Stimulated activated CD4-positive, alpha-beta T cell treated with anti-CD3 and anti-CD28 coated beads, Interleukin-4, amount 100 ng/mL, for 24 hours (primary cell): ENCODE measurements at regions not wholly inside any gene's neighbourhood (a gene's known extent, or its start where the extent isn't known, plus 50 kb on each side); places are given as distances from the start of the nearest gene placed in this dataset.

ENCODE experiments used
- DNase-seq: peaks from one replicate; pipeline ENCODE4 v3.0.0-alpha.2; 2020

DNA sequence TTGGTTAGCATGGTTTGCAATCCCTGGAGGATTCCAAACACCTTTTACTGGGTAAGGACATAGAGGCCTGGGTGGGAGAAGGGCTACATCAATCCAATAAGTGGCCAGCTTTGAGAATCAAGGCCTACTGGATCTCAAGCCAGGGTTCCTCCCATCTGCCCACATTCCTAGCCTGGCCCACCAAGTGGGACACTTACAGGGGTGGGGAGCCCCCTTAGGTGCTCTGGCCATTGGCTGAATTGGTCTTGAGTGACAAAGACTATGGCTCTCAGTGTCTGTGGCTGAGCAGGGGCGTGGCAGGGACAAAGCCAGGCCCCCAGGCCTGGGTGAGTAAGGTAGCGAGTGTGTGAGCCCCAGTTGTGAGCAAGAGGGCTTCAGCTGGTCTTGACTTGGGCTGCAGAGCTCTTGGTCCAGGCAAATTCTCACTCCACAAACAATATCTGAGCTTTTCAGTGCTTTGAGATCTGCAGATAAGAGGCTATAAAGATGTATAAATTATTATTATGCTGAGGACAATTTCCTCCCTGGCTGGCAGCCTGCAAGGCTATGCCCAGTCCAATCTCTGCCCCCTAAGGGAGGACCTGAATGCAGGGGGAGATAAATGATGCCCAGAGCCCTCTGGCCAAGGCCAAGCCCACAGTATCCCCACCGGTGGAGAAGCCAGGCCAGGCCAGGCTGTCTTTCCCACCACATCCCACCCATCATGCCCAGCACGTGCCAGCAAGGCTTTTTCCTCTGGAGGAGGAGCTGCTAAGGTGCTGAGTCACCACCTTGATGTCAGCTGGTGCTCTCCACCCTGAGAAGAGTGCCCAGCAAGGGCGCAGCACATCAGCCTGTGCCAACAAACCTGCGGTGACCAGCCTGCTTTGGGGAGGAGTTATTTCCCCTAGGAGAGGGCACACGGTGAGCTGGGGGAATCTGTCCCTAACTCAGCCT, 80.7 kb upstream of the DUSP5 start:
- no peak for DNase-seq

DNA sequence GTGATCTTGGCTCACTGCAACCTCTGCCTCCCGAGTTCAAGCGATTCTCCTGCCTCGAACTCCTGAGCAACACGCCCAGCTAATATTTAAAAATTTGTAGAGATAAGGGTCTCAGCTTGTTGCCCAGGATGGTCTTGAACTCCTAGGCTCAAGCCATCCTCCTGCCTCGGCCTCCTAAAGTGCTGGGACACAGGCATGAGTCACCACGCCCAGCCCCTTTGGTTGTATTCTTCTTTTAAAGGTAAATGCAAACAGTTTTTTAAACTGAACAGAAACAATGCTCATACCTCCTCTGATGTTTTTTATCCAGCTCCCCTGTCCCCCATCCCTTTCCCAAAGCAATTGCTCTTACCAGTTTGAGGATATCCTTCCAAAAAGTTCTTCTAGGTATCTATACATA, 79.5 kb upstream of the DUSP5 start:
- DNase-seq = no peak

DNA sequence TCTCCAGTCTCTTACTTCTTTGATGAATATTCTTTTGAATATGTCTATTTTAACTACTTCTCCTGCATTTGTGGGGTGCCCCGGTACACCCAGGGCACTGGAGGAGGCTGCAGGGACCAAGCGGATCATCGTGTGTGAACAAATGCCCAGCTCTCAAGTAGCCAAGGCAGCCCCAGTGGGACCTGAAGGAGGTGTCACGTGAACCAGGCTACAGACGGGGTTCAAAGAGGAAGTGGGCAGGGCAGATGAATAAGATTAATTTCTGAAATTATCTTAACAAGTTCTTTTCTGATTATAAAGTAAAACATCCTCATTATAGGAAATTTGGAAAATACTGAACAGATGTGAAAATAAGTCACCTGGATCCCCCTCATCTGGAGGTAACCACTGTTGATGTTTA, 78.4 kb upstream of the DUSP5 start:
- no peak for DNase-seq

DNA sequence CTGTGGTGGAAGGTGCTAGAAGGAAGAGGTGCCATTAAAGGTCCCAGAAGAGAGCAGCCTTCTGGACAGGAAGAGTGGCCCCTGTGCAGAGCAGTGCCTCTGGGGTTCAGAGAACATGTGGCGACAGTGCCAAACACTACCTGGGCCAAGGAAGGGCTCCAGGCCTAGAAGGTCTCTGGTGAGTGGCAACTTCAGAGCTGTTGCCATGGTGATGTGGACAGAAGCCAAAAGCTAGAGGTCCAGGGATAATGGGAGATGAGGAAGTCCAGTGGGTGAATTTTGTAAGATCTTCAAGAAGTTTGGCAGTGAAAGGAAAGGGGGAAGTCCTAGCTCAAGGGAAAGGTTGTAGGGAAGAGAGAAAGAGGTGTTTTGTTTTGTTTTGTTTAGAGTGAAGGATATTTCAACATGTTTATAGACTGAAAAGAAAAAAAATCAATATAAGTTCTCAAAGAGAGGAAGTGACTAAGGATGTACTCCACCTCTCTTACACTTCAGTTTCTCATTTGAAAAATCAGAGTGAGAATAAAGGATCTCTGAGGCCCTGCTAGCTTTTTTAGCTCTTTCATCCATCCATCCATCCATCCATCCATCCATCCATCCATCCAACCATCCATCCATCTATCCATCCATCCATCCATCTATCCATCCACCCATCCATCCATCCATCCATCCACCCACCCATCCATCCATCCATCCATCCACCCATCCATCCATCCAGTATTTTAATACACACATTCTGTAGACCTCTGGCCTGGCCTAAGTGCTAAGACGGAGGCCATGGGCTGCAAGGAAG, 77.1 kb upstream of the DUSP5 start:
- no peak for DNase-seq

DNA sequence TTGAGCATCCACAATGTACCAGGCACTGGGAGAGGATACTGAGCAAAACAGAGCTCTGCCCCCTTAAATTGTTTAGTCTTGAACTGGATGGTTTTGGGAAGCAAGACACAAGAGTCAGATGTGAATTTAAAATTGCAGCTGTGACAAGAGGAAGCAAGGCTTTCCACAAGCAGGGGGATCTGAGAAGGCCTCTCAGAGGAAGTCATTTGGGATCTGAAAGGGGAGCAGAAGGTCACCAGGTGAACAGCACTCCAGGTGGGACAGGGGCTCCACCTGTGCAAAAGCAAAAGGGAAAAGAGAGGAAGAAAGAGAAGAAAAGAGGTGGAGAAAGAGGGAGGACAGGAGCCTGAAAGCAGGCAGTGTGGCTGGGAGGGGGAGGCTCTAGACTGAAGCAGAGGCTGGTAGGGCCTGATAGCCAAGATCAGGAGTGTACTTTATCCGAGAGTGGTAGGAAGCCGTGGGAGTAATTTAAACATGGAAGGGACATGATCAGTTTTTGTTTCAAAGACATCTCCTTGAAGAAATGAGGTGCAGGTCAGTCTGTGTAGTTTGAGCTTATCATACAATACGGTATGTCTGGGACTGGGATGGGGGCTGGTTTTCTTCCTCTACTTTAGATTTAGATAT, 76.1 kb upstream of the DUSP5 start:
- DNase-seq = no peak

DNA sequence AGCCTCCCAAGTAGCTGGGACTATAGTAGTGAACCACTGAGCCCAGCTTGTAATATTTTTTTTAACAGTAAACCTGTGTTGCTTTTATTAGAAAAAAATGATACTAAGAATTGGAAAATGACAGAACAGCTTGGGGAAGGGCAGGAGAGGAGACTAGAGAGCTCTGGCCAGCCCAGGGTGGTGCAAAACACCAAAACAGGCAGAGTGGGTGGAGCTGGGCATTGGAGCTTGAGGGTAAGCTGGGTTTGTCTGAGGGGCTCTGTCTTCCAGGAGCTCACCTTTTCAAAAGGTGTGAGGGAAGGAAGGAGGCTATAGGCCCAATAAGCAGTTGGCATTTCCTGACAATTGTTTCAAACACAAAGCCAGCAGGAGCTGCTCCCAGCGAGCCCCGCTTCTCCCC, 75.2 kb upstream of the DUSP5 start:
- no peak for DNase-seq

DNA sequence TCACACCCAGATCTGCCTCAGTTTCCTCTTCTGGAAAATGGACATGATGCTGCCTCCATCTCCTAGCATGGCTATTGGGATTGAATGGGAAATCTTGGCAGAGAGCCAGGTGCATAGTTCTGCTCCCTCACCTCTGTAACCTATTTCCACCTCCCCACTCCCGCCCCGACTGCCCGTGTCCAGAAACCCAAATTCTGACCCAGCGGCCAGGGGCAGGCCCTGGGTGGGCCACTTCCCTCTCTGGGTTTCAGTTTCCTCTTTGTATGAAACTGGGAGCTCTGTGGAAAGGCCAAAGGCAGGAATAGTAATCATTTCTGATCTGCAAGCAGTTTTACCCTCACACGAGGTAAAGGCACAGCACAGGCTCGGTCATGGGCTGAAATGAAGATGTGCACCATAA, 74.1 kb upstream of the DUSP5 start:
- DNase-seq = no peak

DNA sequence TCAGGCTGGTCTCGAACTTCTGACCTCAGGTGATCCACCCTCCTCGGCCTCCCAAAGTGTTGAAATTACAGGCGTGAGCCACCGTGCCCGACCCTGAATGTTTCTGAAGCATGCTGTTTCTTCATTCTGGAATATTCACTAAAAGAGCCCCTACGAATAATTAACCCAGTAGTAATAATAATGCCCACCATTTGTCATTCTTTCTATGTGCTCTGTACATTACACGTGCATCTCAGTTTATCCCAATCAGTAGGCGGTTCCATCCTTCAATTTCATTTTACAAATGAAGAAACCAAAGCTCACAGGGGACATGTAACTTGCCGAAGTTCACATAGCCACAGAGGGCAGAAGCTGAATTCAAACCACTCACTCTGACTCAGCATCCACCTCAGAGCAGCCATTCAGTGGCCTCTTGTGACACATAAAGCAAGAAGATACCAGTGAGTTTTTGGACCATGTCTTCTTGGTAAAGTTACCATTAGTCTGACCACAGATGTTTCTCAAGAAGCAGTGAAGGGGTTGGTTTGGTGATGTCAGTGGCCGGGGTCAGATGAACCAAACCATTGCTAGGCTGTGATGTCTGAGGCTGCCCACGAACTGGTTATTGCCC, 71.9 kb upstream of the DUSP5 start:
- peak; percentile 66 for DNase-seq

DNA sequence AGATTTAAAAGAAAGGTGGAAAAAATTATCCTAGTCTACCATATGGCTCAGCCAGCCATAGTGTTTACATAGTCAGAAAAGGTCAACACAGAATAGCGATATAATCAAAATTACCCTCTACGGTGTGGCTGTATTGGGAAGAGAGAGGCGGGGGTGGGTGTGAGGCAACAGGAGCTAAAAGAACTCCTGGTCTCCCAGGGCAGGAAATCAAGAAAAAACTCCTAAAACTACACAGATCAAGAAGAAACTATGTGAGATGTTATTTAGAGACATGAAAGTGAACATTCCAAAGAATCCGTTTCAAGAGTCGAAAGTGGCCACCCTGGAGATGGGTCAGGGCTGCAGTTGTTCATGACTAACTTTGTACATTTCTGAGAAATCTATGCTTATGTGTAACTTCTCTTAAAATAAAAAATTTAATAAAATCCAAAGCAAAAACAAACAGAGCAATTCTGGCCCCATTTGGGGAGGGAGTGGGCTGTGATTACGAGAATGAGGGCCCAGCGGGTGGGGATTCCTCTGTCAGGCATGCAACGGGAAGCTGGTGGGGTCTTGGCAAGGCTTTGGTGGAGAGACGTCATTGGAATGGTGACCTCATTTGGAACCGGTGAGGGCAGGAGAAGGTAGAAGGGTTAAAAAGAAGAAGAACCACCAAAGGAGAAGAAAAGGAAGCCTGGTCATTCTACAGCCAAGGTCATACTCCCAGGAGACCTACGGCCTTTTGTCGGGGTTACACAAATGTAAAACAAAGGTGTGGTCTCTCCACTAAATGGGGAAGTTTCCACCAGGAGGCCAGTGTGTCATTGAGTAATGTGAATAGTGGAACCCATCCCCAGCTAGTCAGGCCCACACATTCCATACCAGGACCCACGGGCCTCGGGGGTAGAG, 71.2 kb upstream of the DUSP5 start:
- DNase-seq = no peak

DNA sequence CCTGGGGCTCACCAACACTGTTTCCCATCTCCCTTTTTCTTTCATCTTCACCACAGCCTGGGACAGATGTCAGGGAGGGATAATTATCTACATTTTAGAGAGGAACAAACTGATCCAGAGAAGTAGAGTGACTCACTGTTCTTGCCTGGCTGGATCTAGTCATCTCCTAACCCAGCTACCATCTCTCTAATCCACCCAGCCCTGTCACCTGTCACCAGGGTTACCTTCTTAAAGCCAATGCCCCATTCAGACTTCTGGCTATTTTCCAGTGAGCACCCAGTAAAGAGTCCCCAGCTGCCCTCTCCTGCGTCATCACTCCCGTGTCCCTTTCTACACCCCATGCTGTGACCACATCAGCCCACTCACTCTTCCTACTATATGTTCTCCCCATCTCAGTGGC, 68.4 kb upstream of the DUSP5 start:
- DNase-seq = no peak

DNA sequence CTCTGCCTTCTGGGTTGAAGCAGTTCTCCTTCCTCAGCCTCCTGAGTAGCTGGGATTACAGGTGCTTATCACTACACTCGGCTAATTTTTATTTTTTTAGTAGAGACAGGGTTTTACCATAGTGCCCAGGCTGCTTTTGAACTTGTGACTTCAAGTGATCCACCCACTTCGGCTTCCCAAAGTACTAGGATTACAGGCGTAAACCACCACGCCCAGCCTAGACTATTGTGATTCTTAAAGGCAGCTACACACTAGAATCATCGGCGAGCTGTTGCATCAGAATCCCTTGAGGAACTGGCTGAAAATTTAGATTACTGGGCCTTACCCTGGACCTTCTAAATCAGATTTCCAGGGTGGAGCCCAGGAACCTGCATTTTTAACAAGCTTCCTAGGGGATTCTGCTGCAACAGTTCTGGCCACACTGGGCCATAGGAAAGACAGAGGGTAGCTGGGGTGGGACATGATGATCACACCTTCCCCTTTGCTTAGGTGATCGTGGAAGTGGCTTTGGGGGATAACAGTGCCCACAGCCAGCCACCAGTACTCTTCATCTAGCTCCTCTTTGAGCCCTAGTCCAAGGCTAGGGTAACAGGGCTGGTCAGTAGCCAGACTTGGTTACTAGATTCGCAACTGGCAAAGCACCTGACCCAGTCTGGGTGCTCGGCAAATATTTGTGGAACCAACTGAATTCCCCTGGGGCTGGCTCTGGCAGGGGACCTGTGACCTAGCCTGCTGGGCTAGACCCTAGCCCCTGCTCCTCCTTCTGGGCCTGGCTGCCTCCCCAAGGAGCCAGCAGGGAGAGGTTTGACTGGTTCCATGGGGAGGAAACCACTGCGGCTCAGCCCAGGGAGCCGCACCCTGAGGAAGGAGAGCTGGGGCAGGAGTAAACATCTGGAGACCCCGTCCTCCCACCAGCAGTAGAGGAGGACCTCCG, 67.1 kb upstream of the DUSP5 start:
- DNase-seq = no peak

DNA sequence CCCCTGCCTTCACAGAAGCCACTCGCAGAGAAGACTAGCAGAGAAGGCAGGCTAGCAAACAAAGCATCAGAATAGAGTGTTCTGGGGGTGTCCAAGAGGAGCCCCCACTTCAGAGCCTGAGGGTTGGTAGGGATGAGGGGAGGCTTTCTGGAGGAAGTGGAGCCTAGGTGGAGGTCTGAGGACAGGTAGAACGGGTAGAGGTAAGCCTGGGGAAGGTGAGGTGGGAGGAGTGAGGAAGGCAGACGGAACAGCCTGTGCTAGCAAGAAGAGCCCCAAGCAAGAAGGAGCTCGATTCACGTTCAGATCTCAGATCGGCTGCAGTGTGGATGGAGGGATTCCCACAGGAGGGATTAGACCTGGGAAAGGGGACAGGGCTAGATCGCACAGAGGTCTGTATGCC, 66.0 kb upstream of the DUSP5 start:
- DNase-seq = no peak

DNA sequence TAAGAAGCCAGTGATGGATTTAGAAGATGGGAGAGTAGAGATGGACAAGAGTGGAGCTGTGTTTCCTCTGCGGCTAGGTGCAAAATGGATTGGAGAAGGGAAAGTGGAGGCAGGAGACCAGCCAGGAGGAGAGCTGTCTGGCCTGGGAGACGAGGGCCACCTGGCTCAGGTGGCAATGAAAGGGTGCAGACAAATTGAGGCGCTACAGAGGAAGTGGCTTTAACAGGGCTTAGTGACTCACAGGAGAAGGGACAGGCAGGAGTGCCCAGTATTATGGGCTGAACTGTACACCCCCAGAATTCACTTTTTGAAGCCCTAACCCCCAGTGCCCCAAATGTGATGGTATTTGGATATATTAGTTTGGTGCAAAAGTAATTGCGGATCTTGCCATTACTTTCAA, 65.6 kb upstream of the DUSP5 start:
- no peak for DNase-seq

DNA sequence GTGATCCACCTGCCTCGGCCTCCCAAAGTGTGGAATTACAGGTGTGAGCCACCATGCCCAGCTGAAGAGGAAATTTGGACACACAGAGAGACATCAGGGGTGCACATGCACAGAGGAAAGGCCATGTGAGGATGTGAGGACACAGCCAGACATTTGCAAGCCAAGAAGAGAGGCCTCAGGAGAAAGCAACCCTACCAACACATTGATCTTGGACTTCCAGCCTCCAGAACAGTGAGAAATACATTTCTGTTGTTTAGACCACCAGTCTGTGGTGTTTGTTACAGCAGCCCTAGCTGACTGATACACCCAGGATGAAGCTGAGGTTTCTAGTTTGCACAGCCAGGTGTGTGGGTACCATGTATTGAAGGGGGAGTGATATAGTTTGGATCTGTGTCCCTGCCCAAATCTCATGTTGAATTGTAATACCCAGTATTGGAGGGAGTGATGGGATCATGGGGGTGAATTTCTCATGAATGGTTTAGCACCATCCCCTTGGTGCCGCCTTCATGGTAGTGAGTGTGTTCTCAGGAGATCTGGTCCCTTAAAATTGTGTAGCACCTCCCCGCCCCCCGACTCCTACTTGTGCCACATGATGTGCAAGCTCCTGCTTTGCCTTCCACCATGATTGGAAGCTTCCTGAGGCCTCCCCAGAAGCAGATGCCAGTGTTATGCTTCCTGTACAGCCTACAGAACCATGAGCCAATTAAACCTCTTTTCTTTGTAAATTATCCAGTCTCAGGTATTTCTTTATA, 64.7 kb upstream of the DUSP5 start:
- DNase-seq = no peak

DNA sequence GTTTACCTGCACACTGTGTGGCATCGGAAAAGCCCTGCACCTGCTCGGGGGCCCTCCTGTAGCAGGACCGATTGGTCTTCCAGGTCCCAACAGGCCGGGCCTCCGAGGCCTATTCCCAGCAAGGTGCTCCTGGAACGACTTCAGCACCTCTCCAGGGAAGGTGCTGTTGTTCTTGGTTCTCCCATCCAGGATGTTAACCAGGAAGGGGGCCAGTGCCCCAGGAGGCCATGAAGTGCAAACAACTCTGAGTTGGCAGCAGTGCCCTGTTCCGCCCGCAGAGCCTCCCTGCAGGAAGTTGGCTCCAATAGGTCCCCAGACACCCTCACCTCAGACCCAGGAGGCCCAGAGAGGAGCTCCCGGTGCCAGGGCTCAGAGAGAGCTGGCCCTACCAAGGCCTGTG, 64.0 kb upstream of the DUSP5 start:
- DNase-seq = no peak

DNA sequence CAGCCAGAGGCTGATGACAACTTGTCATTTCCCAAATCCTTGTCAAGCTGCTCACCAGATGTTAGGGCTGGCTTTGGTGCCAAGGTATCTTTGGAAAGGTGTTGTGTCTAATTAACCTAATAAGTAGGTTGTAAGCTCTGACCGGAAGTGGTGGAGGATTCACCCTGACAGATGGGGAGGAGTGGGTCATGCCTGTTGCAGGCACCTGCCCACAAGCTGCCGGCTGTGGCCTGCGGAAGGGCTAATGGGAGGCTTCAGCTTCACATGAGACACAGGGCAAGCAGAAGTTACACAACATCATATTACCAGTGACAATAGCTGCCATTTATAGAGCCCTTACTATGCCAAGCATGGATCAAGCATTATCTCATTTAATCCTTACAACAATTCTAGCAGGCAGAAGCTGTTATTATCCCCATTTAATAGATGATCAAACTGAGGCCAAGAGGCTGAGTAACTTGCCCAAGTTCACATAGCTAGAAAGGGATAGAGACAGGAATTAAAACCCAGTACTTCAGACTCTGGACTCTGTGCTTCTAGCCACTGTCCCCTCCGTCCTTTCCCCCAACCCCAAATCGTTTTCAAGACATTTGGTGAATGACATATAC, 63.1 kb upstream of the DUSP5 start:
- no peak for DNase-seq

DNA sequence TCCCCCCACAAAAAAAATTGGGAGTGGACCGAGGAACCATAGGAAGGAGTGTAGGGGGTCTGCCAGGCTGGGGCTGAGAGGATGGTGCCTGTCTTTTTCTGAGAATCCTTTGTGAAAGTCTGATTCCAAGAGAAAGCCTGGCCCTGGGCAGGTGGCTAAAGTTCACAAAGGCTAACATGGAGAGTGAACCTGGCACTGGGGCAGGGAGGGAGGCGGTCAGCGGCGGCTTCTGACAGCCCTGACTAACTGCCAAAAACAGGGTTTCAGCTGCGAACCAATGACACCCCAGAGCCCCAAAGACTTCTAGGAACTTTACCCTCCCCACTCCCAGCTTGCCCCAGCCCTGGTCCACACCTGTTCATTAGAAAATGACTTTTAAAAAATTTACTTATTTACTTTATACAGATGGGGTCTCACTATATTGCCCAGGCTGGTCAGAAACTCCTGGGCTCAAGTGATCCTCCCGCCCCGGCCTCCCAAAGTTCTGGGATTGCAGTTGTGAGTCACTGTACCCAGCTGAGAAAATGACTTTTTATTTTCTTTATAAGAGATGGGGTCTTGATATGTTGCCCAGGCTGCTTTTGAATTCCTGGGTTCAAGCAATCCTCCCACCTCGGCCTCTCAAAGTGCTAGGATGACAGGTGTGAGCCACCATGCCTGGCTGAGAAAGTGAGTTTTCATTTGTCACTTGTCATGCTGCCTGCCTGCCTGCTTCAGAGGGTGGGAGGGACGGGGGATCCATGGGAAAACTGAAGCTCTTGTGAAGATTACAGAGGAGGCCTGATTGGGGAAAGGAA, 61.0 kb upstream of the DUSP5 start:
- DNase-seq = no peak

DNA sequence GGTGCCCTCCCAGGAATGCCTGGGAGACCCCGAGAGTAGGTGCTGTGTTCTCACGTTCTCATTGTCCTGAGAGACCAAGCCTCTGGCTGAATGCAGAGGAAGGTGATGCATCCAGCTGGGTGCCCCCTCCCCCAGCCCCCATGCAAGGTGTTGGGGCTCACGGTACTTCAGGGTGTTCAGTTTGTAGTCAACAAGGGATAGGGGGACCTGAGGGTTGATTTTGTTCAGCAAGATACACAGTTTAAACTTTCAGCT, 60.4 kb upstream of the DUSP5 start:
- no peak for DNase-seq

DNA sequence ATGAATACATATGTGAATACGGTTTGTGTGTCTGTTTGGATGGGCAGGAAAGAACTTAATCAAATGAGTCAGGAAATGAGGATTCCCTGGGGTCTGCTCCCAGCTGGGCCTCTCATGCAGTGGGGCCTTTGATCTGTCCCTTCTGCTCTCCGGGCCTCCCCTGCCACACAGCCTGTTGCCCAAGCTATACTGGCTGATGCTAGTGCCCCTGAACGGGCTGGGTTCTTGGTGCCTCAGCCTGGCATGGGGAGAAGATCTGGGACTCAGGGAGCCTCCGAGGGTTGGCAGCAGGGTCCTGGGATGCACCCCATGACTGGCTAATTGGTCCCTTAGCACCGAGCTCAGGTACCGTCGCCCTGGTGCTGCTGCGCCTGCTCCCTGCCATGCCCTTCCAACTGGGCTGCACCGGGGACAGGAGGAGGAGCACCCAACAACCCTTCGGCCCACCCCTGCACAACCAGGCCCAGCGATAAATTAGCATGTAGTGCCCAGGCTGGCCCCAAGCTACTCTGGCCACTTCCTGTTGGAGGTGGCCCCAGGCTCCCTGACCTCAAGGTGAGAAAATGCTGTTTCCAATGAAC, 59.9 kb upstream of the DUSP5 start:
- no peak for DNase-seq
